ENCODE measurements at regions not wholly inside any gene's neighbourhood (a gene's known extent, or its start where the extent isn't known, plus 50 kb on each side); places are given as distances from the start of the nearest gene placed in this dataset.
A peak's percentile ranks its signal among the peaks of the same experiment; 100 is the strongest.
"Not testable (repeated sequence)": the region's sequence is repeated elsewhere in the genome, so short reads cannot be mapped to it uniquely, and the experiment has no call there.

DNA sequence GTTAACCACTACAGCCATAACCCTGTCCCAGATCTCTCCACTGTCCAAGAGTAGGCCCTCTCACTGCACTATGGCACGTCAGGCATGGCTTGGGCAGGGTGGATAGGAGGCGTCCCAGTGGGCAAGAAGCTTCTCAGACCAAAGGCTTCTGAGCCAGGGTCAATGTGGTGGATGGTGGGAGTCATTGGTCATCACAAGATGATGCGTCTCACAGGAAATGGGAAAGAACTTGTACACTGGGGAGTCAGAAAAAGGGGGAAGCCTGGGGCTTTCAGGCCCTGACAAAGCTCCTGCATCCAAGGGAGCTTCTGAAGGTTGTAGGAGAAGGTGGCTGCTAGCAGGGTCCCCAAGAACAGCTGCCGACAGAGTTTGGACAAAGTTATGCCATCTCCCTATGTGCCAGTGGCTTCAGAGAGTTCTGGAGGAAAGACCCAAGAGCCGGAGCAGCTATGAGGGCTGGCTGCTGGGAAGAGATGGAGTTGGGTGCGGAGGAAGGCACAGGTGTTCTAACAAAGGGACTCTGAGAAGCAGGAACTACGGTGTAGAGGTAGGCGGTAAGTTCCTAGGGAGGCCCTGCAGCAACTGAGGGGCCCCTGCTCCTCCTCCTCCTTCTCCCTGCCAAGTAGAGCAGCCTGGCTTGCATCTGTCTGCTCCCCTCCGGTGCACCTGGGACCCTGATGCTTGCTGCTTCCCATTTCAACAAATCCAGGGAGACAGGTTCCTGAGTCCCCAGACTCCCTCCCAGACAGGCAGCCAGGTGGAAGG lies 81.1 kb downstream of the ARL6IP4 start:
- DNase-seq (ENCODE audit: low spot score): no peak

DNA sequence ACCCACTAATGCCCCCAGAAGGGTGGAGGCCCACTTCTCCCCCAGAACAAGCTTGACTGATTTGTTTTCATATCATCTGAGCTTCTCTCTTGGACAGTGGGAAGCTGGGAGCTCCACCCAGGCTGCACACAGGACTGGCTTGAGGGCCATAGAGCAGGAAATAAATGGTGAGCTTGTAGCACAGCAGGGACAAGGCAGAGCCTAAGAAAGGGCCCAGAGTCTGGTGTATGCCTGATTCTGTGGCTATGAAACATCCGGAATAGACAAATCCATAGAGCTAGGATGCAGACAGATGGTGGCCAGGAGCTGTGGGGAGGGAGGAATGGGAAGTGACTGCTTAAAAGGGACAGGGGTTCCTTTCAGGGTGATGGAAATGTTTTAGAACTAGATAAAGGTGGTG lies 79.0 kb downstream of the ARL6IP4 start:
- no peak for DNase-seq (ENCODE audit: low spot score)

DNA sequence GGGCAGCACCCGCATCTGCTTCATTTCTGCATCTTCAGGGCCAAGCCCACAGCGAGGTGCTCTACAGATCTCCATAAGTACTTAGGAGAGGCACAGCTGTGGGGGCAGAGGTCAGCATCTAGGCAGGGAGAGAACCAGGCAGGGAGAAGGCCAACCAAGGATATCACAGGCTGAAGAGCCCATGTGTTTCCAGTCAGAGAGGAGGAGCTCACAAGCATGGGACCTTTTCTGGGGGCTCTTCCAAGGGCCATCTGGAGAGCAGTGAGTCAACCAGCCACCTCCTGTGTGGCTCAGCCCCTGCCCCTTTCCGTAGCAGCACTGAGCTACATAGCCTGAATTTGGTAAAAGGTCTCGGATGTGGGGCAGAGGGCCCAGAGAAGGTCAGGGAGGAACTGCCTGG lies 78.5 kb downstream of the ARL6IP4 start:
- no peak for DNase-seq (ENCODE audit: low spot score)

DNA sequence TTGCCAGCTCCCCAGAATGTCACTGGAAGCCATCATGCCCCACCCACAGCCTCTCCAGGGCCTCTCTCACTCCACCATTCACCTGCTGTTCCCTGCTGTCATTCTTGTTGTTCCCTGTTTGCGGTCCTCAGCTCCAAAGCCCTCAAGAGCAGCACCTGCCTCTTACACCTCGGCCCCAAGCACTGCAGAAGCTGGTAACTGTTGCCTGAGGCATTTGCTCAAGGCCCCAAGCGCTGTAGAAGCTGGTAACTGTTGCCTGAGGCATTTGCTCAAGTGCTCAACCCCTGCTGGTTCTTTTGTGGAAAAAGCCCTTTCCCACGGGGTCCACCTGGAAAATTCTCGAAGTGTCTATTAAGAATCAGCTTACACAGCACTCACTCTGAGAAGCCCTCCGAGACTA lies 78.0 kb downstream of the ARL6IP4 start:
- no peak for DNase-seq (ENCODE audit: low spot score)

DNA sequence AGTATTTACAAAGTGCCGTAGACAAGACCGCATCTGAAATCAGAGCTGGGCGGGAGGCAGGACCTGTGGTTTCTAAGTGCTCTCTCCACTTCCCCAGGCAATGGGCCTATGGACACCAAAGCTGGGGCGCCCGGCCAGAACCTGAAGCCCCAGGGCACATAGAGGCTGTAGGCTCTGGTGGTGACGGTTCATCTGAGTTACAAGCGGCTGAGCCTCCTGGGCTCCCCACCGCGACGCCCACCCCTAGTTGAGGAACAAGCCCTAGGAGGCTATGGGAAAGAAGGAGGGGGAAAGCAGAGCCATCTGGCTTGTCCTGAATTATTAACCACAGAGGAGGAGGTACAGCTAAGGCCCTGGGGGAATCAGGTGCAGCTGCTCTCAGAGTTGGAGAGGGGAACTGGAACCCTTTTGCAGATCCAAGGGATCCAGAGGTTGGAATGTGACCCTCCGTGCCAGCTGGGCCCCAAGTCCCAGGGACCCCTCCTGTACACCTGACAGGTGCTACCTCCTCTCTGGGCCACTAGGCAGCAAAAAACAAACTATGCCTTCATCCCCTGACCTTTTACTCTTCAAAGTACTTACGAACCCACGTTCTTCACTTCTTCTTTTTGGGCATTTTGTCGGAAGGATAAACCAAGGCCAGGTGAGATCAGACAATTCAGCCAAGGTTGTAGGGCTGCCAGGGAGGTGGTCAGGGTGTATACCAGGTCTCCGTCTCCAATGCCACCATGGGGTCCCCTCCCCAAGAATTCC lies 77.2 kb downstream of the ARL6IP4 start:
- DNase-seq (ENCODE audit: low spot score): no peak

DNA sequence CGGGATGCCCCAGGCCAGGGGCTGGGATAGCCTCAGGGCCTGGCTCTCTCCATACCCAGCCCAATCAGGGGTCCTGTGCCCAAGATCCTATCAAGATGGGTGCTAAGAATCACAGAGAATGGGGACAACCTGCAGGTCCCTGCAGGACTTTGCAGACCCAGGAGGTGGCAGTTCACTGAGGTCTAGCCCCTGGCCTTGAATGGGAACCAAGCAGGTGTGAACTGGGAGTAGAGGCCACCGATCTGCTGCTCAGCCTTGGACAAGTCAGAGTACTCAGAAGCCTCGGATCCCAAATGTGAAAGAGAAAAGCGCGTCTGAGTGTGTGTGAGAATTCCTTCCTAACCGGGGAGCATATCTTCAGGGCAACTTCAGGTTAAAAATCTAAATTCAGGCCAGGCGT lies 76.2 kb downstream of the ARL6IP4 start:
- no peak for DNase-seq (ENCODE audit: low spot score)

DNA sequence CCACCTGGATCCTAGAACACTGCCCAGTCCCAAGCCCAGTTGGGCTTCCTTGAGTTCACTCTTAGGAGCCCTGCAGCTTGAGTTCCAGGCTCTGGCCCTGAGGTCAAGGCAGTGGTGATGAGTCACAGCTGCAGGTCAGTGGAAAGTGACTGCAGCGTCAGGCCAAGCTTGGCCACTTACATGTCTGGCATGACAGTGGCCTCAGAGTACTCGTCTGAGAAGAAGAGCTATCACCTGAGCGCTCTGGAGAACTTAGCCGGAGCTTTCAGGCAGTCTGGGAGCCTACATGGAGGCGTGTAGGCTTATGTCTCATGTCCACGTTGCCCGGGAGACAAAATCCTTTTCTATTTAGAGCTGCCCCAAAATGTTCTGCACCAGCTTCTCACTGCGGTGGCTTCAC lies 75.6 kb downstream of the ARL6IP4 start:
- no peak for DNase-seq (ENCODE audit: low spot score)

DNA sequence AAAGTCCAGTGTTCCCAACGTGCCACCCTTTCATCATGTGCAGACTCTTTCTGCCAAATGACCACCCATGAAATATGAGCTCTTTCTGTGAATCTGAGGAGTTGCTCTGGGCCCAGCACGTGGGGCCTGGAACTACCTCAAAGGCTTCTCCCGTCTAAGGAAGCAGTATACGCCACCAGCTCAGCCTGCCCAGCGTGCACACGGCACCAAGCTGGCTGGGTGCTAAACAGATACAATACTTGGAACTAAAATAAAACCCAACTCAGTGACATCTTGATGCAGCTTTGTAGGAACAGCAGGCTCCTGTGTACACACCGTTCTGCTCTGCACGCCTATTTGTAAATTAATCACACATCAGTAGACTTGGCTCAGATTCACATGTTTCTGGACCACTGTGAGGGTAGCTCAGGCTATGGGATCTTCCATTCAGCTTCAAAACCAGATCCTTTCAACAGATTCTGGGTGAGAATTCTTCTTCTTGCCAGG lies 74.8 kb downstream of the ARL6IP4 start:
- no peak for DNase-seq (ENCODE audit: low spot score)

DNA sequence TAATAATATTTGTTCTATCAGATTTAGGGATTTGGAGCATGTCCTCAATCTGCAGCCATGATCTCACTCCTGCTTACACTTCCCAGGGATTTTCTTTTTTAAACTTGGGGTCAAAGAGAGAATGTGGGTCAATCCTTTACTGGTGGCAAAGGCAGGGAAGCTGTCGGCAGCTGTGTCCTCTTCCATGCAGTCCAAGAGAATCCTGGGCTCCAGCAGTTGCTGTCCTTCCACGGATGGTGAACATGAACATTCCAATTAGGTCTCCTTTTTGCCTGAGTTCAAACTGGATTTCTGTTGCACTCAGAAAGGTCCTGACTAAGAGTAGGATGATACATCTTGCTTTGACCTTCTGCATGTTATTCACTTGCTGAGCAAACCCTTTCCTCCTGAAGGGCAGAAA lies 73.9 kb downstream of the ARL6IP4 start:
- no peak for DNase-seq (ENCODE audit: low spot score)

DNA sequence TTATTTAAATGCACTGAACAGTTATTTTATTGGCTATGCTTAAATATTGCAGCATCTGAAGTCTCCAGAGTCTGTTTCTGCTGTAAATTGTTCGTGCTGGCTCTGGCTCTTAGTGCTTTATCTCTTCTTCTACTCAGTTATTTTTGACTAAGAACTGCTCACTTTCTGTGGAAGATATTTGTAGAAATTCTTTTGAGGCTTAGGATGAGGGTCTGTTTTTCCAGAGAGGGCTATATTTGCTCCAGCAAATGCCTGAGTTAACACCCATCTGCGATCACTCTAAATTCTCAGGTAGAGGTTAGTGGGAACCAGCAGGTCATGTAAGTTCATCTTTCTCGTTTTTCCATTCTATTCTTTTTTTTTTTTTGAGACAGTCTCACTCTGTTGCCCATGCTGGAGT lies 71.1 kb downstream of the ARL6IP4 start:
- DNase-seq (ENCODE audit: low spot score): no peak

DNA sequence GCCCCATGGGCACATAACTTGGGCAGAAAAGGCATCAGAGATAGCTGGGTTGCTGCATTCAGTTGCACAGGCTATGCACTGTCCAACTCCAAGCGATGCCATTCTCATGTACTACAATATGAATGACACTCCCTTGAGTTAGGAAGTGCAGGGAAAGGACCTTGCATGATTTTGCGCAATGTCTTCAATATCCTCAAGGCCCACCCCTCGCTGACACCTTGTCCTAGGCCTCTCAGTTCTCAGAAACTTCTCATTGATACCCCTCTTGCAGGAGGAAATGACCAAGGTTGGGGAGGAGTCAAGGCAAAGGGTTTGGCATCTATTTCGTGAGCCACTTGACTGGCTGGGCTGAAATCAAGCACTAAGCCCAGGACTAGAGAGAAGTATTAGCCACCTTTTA lies 70.4 kb downstream of the ARL6IP4 start:
- no peak for DNase-seq (ENCODE audit: low spot score)

DNA sequence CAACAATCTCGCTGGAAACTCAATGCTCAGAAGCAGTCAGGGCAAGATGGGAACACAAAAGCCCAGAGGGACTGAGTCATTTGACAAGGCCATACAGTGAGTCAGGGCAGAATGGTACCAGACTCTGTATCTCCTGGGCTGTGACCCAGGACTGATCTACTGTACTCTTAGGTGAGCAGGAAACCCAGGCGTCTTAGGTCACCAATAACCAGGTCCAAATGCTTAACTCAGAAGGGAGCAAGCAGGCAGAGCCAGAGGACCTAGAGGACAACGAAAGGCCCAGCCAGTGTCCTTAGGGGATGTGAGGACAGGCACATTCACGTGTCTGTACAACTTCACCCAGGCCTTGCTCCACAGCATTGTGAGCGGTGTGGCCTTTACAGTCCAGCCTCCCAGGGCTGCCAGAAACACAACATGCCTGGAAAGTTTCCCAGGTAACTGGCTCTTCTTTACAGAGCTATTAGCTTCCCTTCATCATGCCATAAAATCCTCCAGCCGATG lies 69.9 kb downstream of the ARL6IP4 start:
- DNase-seq (ENCODE audit: low spot score): no peak

DNA sequence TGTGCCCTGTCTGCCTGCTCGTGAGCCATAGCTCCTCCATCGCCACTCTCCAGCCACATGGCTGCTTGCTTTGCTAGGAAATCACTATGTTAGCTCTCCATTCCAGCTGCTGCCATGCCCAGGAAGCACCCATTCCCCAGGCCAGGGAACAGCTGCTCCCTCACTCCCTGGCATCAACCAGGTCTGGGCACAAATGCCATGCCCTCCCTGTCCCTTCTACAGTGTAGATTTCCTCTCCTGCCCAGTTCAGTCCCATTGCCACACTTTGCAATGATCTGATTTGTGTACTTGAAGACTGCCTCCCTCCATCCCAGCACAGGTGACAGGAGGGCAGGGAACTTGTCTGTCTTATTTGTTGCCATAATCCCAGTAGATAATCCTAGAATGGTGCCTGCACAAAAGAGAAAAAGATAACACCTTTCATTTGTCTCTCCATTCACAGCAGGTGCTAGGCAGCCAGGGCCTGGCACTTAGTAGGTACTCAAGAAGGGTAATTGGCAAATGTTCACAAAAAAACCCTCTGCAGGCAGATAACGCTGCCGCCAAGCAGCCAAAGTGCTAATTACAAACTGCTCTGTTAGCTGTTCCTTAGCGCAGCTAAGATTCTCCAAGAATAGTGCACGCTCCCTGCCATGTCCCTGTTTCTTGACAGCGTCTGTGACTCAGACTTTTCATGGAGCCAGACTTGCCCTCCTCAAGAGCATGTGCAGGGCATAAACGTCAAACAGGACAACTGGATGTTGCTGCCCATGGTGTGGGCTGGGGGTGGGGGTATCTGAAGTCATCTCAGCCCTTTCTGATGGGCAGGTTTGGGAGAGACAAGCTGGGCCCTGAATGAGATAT lies 69.1 kb downstream of the ARL6IP4 start:
- no peak for DNase-seq (ENCODE audit: low spot score)

DNA sequence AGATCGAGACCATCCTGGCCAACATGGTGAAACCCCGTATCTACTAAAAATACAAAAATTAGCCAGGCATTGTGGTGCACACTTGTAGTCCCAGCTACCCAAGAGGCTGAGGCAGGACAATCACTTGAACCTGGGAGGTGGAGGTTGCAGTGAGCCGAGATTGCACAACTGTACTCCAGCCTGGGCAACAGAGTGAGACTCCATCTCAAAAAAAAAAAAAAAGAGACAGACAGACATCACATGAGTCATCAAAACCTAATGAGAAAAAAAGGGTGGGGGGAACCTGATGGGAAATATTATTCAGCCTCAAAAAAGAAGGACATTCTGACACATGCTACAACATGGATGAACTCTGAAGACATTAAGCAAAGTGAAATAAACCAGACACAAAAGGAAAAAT lies 67.4 kb downstream of the ARL6IP4 start:
- not testable (repeated sequence) for DNase-seq (ENCODE audit: low spot score)

DNA sequence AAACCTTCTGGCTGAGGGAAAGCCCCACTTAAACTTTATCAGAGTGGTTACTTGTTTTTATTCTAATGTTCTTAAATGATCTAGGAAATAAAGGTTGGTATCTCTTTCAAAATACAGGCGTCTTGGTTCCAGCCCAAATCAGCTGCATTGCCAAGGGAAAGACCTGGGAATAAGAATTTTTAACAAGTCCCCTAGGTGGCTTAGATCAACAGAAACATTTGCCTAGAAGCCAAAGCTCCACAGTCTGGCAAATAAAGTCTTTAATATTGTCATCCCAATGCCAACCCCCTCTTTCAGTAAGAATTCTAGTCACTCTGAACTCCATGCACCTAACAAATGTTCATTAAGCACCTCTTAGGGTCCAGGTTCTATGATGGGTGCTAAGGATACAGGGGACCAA lies 66.8 kb downstream of the ARL6IP4 start:
- DNase-seq (ENCODE audit: low spot score): no peak

DNA sequence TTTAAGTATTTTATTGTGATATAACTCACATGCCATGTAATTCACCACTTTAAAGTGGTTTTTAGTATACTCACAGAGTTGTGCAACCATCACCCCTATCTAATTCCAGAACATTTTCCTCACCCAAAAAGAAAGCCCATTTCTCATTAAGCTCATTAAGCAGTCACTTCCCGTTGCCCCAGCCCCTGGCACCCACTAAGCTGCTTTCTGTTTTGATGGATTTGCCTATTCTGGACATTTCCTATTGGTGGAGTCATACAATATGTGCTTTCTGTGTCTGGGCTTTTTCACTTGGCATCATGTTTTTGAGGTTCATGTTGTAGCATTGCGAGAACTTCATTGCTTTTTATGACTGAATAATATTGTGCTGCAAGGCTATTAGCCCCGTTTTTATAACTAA lies 66.0 kb downstream of the ARL6IP4 start:
- DNase-seq (ENCODE audit: low spot score): no peak

DNA sequence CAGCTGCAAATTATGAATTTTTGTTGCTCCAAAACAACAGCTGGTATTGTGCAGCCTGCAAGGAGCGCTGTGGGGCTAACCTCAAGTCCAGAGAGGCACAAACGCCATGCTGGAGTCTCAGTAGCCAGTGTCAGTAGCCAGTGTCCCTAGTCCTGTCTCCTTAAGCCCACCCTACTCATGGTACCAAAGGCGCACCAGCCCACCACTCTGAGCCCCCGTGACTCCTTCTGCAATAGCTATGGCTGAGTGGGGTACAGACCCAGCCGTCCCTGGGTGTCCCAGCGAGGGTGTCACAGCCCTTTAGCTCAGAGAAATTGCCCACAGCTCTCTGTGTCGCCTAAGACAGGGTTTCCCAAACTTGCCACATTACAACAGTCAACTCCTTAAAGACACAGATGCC lies 65.2 kb downstream of the ARL6IP4 start:
- DNase-seq (ENCODE audit: low spot score): no peak

DNA sequence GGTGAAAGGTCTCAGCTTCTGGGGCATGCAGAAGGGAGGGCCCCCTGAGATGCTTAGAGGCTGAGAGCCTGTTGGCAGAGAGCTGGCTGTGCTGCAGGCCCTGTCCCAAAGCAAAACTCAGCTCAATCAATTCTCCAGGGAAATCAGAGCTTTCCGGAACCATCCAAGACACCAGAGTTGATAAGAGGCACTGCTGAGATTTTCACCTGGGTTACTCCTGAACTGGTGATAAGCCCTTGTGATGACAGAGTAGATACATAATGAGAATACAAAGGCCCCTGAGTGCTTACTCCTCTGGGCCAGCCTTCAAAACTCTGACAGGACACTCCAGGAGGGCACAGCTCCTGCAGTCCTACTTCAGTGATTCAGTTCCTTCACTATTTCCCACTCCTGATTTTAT lies 63.9 kb downstream of the ARL6IP4 start:
- DNase-seq (ENCODE audit: low spot score): no peak

DNA sequence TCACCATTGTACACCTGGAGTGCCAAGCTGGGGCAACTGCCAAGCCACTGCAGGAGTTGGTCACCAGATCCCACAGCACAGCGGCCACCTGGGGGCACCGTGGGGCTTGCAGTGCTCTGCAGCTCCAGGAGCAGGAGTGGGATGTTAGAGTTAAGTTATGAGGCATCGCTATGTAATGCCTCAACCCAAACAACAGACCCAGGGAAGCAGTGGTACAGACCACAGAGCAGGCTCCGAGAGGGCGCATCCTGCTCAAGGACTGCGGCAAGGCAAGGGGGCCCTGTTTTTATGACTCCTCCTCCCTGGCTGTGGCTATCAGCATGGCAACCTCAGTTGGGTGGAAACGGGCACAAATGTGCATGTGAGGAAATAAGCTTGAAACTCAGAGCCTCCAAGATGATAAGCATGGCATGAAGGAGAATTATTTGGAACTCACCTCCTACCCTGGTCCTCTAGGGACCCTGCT lies 63.1 kb downstream of the ARL6IP4 start:
- peak; percentile 41 for DNase-seq (ENCODE audit: low spot score)

DNA sequence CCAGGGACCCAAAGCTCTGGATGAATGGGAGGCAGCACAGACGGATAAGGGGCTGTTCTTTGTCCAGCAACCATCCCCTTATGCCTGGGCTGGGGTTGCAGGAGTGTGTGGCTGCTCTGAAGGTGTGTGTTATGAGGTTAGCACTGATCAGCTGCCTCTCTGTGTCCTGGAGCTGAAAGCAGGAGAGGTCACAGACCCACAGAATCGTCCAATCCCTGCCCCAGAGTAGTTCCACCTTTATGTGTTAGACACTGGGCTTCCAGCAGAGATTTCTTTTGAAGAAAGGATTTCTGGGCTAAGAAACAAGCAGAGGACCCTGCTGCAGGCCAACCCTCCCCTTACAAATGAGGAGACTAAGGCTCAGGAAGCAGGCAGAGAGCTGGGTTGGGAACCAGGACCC lies 62.4 kb downstream of the ARL6IP4 start:
- DNase-seq (ENCODE audit: low spot score): no peak

DNA sequence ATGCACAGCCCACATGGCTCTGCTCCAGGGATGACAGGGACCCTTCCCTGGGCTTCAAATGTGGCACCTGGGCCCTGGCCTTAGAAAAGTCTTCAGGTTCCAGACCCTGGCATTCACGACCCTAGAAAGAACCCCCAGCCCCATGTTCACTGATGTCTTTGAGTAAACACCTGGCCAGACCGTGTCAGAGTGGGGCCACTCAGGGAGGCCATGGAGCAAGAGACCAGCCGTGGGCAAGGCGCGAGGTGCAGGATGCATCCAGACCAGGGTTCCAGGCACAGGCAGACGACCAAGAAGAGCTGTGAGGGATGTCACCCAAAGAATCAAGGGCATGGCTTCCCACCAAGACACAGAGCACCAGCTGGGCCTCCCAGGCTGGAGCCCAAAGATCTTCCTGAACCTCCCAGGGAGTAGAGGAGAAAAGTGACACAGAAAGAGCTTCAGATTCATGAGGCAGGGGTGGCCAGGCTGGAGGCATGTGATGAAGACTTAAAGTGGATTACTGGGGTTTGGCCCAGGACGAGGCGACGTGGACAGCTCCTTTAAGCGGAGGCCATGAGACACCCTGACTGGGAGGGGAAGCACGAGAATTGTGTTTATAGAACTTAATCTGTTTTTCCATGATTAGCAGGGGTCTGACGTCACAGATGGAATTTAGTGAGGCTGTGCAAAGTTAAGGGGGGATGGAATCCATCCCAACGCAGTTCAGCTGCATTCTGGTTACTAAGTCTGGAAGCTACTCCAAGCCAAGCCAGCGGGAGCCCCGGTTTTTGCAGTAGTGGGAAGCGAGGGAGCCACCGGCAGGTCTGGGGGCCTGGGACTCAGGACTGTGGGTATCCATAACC lies 61.6 kb downstream of the ARL6IP4 start:
- no peak for DNase-seq (ENCODE audit: low spot score)

Data from LoVo (cell line).